HG02763 (cell line): ENCODE measurements at regions not wholly inside any gene's neighbourhood (a gene's known extent, or its start where the extent isn't known, plus 50 kb on each side); places are given as distances from the start of the nearest gene placed in this dataset.

Experiments used
- ATAC-seq: cut with Tn5 transposase; IDR thresholded peaks from one replicate; pipeline ENCODE4 v1.9.1; 2021; ENCODE audit warnings: mild to moderate bottlenecking, moderate library complexity; ENCODE audit not compliant: unreplicated experiment

DNA sequence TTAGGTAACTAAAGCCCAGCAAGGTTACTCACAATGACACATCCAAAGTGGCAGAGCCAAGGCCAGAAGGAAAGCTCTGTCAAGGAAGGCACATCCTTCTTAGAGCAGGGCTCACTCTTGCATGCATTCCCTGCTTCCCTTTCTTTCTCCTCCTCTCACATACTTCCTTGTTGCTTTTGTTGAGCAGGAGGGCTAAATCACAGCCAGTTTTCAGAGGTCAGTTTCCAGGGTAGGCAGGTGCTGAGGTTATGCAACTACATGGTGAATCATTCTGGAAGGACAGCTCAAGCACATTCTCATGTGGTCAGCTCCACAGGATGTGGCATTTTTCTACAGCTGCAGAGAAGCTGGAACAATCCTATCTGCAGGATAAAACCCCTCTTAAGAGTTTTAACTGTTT lies 275.6 kb downstream of the ZNF621 start:
- ATAC-seq: no peak

DNA sequence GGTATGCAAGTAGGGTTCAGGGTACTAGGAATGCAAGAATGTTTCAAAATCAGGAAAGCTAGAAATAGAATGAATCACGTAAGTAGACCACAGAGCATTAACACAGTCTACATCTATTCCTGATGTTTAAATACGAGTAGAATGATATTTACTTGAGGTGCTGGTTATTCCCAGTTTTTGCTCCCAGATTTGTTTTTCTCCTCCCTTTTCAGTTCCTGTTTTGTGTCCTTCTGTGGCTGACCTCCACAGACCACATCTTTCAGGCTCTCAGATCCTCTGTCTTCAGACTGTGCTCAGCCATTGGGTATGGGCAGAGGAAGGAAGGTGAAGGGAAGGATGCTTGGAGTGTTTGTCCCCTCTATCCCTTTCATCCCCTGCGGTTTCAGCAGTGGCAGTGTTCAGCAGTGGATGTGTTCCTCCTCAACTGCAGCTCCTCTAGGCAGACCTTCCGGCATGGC lies 276.6 kb downstream of the ZNF621 start:
- ATAC-seq: no peak

DNA sequence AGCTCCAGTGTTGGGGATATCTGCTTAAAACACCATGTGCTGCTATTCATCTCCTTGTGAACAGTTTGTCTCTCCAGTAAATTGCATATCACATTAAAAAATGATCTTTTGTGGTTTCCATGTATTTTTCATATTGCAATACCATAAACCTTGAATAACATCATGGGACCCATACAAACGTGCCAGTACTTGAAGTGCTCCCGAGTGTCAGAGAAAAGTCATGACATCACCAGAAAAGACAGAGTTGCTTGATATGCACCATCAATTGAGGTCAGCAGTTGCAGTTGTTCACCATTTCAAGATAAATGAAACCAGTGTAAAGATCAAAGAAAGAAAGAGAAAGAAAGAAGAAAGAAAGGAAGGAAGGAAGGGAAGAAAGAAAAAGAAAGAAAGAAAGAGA lies 278.6 kb downstream of the ZNF621 start:
- ATAC-seq: no peak

DNA sequence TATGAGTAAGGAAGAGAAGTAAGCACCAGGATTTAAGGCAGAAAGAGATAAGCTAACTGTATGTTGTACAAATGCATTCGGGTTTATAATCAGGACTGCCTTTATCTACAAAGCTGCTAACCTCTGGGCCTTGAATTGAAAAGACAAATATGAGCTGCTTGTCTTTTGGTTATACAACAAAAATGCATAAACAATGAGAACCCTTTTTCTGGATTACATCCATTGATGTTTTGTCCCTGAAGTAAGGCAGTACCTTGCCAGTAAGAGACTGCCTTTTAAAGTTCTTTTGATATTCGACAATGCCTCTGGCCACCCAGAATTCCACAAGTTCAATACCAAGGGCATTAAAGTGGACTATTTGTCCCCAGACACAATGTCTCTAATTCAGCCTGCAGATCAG lies 280.7 kb downstream of the ZNF621 start:
- ATAC-seq: no peak

DNA sequence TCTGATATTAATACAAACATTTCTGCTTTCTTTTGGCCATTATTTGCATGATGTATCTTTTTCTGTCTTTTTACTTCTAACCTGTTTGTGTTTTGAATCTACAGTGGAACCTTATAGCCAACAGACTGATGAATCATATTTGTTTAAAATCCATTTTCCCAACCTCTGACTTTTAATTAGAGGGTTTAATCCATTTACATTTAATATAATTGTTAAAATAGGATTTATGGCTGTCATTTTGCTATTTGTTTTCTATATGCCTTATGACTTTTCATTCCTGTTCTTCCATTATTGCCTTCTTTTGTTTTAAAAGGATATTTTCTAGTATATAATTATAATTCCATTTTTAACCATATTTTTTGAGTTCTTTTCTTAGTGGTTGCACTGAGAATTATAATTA lies 286.1 kb downstream of the ZNF621 start:
- no peak for ATAC-seq

DNA sequence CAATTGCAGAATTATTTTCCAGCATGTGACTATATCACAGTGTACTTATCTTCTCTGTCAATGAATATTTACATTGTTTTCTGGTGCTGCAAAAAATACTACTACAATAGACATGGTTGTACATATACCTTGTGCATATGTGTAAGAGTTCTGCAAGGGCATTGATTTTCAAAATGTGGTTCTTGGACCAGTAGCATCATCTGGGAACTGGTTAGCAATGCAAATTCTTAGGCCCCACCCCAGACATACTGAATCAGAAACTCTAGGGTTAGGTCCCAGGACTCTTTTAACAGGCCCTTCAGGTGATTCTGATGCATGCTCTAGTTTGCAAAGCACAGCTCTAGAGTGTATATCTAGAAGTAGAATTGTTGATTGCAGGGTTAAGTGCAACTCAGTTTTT lies 292.3 kb downstream of the ZNF621 start:
- ATAC-seq: no peak

DNA sequence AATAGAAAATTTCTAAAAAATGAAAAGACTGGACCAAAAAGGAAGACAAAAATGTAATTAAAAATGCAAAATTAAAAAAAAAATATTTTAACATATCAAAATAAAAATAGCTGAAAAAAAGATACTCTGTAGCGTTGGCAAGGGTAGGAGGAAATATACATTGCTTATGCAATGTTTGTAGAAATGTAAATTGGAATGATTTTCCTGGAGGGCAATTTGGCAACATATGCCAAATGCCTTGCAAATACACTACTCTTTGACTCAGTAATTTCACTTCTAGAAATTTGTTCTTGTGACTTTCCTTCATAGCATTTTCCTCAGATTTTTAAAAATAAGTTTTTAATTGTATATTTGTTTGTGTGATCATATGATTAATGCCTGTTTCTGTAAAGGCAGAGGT lies 296.6 kb downstream of the ZNF621 start:
- no peak for ATAC-seq

DNA sequence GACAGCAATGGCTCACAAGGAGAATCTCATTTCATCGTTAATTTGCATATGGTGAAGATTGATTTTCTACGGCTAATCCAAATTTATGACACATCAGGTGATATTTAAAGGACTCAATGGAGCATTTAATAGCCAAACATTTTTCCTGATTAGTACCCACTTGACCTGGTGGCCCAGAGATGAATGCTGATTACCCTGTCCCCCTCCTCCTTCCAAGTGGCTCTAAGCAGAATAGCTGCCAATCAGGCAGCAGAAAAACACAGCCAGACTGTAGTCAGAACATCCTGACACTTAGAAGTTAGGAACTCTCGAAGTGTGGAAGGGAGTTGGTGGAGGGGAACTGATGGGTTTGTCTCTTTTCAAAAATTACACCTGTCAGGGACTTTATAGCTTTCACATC lies 302.5 kb downstream of the ZNF621 start:
- no peak for ATAC-seq

DNA sequence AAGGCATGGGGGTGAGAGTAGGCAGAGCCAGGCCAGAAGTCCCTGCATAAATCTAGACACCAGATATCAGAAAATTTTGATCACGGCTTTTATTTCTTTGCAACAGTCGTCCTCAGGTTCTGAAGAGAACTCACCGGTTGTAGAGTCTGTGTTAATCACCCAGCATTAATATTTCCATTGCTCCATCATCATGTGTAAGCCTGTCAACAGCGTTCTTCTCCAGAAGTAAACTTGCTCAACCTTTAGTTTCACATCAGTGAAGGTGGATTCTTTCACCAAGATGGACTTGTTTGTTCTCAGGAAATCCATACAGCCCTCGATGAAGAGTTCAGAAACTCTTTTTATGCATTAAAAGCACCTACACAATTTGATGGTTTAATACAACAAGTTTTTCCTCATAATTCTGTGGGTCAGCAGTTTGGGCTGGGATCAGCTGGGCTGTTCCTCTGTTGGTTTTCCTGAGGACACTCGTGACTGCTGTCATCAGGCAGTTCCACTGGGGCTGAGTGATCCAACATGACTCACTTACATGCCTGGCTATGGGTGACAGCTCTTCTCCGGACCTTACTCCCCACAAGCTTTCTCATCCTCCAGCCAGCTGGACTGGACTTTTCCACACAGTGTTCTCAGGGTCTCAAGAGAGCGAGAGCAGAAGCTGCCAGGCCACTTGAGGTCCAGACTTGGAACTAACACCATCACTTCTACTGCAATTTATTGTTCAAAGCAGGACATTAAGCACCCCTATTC lies 303.4 kb downstream of the ZNF621 start:
- ATAC-seq: no peak

DNA sequence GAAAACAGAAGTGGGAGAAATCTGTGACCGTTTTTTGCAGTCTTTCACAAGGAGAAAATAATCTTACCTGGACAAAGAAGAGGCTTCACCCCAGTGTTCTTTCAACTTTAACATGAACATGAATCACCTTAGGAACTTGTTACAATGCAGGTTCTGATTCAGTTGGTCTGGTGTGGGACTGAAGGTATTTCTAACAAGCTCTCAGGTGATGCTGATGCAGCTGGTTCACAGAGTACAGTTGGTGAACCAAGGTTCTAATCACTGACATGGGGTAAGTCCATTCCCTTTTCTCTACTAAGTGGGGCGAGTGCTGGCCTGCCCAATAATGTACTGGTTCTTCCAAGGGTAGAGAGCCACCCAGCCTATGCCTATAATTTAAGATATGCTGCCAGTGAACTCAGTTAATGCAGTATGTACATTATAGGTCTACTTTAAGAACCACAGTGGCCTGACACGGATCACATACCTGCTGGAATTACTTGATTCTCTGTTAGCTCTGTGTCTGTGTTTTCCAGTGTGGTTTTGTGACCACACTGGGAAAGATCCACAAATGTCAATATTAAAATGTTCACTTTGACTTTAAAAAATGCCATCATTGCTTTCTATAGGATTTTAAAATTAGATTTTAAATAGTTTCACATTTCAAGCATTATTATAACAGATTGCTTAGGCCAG lies 304.1 kb downstream of the ZNF621 start:
- ATAC-seq: no peak

DNA sequence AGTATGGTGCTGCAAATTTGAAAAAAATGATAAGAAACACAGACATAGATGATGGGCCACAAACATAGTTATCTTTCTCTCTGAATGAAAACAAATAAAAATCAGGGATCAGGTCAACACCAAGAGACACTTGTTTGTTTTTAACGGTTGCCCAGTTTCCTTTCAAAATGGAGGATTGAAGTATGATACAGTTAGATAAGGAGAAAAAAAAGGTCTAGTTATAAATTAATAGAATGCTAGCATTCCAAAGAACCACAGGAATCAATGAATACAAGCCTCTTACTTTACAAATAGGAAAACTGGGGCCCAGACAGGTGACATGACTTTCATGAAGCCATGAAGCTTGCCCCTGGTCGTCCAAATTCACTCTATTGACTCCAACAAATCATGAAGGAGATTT lies 305.1 kb downstream of the ZNF621 start:
- ATAC-seq: no peak

DNA sequence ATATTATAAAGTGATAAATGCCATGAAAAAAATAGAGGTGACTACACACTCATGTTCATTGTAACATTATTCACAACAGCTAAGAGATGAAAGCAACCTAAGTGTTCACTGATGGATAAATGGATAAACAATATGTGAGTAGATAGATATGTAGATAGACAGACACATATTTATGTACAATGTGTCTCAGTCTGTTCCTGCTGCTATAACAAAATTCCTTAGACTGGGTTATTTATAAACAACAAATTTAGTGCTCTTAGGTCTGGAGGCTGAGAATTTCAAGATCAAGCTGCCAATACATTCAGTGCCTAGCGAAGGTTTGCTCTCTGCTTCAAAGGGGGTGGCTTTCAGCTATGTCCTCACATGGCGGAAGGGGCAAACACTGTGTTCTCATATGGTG lies 312.5 kb downstream of the ZNF621 start:
- no peak for ATAC-seq

DNA sequence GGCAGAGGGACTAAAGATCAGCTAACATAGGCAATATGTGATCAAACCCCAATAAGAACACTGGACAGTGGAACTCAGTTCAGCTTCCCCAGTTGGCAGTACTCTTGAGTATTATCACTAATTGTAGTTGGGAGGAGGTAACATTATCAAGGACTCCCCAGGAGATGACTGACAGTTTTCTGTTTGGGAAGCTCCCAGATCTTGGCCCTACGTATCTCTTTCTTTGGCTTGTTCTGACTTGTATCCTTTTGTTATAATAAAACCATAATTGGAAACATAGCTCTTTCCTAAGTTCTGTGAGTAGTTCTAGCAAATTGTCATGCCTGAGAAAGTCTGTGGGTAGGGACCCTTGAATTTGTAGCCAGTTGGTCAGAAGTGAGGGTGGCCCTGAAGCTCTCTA lies 316.4 kb downstream of the ZNF621 start:
- ATAC-seq: no peak

DNA sequence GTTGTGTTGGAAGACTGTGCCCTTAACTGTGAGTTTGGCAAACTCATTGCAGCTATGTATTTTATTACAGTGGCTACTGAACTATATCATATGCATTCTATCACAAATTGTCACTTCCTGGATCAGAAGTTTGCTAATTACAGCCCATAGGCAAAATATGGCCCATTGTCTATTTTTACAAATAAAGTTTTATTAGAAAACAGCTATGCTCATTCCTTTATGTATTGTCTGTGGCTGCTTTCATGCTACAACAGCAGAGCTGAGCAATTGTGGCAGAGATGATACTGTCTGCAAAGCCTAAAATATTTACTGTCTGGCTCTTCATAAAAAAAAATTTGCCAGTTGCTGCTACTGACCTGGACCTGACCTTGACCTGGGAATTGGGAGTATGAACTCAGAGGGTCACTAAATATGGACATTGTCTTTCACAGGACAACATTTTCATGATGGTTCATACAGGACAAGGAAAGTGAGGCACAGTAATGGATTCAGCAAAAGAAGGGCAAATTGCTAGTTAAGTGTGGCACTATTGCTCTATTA lies 316.9 kb downstream of the ZNF621 start:
- no peak for ATAC-seq

DNA sequence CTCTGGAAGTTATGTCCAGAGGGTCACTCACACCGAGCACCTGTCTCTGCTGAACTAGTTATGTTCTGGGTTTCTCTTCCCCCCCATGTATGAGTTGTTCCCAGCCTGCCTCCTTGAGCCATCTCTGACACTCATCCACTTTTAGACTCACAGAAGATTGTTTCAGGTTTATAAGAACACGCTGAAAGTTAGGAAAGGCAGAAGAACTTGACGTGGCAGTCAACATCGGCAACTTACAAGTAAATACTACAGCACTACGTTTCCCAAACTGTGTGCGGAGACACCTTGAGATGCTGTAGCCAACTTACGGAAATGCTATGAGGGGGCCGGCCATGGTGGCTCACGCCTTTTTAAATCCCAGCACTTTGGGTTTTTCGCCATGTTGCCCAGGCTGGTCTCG lies 318.0 kb downstream of the ZNF621 start:
- ATAC-seq: no peak

DNA sequence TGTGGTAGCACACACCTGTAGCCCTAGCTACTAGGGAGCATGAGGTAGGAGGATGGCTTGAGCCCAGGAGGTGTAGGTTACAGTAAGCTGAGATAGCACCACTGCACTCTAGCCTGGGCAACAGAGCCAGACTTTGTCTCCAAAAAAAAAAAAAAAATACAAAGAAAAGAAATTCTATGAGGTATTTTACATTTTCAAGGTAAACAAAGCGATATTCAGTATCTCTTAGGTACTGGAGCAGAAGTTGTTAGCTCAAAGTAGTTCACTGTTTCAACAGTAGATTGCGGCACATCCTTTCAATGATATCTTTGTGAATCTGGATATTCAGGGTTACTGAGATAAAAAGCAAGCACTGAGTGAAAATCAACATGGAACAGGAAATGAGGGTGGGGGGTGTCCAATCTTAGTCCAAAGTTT lies 318.5 kb downstream of the ZNF621 start:
- ATAC-seq: no peak

DNA sequence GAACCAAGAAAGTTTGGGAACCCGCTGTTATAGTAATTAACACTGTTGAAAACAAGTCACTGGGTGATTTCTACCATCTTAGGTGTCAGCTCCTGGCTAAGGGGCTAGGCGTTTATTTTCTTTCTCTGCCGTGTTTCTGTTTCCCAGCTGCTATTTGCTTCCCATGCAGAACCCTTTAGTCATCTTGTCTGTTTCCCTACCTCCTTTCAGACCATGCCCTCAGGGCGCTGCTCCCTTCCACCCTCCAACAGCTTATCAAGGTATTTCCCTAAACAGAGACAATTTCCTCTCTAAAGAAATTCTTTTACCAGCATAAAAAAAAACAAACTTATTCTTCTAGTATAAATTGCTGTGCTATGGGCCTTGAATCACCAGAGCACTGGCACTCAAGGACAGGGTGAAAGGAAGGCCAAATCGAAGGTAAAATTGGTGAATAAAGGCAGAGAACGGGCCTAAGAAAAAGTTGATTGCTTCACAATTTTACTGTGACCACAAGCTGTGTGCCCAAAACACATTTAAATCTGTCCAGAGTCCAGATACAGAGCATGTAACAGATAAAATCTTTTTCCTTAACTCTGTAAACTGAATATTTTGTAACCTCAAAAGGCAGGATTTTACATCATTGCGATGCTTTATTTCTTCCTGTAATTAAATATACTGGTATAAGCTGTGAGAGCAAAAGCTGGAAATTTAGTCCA lies 319.2 kb downstream of the ZNF621 start:
- ATAC-seq: no peak

DNA sequence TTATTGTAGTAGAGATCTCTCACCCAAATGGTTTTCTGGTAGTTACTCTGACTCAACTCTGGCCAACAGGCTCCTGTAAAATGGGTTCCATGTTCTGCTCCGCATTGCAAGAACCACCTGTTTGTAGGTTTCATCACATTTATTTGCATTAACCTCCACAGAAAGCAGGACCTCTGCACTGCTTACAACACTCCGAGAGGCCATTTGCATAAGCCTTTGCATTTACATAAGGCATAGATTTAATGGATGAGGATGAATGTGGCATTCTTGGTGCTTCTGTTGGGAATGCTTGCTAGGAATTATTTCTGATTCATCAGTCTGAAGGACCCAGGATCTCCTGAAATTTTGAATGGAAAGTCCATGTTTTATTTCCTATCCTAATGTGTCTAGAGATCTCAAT lies 320.1 kb downstream of the ZNF621 start:
- ATAC-seq: no peak

DNA sequence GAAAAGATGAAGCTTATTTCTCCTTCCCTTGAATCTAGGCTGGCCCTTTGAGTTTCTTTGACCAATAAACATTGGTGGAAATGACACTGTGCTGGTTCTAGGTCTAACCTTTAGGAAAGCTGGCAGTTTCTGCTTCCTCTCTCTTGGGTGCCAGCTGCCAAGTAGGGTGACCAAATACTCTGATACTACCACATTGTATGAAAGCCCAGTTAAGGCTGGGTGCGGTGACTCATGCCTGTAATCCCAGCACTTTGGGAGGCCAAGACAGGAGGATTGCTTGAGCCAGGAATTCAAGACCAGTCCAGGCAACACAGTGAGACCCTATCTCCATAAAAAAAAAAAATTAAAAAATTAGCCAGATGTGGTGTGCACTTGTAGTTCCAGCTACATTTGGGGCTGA lies 320.7 kb downstream of the ZNF621 start:
- ATAC-seq: no peak

DNA sequence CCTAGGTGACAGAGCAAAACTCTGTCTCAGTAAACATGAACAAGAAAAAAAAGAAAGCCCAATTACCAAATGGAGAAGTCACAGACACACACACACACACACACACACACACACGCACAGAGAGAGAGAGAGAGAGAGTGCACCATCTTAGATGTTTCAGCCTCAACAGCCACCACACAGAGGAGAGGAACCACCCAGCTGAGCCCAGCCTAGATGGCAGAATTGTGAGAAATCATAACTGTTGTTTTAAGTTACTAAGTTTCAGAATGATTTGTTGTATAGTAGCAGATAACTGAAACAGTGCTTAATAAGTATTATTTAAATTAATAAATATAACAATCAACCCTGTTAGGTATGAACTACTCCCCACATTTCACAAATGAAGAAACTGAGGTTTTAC lies 321.2 kb downstream of the ZNF621 start:
- ATAC-seq: no peak

DNA sequence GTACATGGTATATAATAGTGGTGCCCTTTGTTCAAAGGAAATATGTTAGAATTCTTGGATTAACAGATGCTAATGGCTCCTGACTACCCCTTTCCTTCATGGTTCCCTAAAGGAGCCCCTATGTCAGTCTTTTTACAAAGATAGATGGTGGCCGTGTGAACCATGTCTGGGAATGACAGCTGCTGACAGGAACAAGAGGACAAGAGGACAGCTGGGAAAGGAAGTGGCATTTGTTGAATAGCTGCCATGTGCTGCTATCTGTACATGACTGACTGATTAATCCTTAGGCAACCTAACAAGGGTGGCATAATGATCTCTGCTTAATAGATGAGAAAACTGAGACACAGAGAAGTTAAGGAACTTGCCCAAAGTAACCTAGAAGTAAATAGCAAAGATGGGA lies 321.7 kb downstream of the ZNF621 start:
- ATAC-seq: no peak

DNA sequence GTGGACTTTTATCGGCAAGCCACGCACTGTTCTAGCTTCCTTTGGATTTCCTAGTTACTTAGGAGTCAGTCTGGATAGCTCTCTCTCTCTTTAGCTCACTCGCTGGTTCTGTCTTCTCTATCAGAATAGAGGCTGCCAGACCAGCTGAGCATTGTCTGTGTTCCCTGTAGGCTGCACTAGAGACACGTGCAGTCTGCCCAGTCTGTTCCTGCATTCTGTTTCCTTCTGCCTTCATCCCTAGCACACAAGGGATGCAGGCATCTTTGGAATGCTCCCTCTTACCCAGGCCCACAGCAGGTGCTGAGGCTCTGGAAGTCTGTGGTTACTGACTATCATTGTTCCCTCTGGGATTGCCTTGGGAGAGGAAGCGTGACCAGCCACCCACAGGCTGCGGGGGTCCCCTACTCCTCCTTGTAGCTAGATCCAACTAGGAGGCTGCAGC lies 322.8 kb downstream of the ZNF621 start:
- ATAC-seq: no peak
